Body of pancreas (tissue), 4 donors: ENCODE measurements at regions not wholly inside any gene's neighbourhood (a gene's known extent, or its start where the extent isn't known, plus 50 kb on each side); places are given as distances from the start of the nearest gene placed in this dataset.

Source experiments
- CTCF ChIP-seq, 7 experiments: fragments of 450-650 bp in 4 of 7; fragments of 200-600 bp in 3 of 7; sonication (generic) in 3 of 7; IDR thresholded peaks; one replicate each; pipeline ENCODE4 v1.5.1; 2016 to 2019; ENCODE audit warnings: antibody characterized with exemption in 7 of 7
- POLR2A ChIP-seq, 3 donors: fragments of 450-650 bp; IDR thresholded peaks; one replicate each; pipeline ENCODE4 v1.6.1; 2016; ENCODE audit warnings: antibody characterized with exemption in 3 of 3, mild to moderate bottlenecking in 2 of 3

DNA sequence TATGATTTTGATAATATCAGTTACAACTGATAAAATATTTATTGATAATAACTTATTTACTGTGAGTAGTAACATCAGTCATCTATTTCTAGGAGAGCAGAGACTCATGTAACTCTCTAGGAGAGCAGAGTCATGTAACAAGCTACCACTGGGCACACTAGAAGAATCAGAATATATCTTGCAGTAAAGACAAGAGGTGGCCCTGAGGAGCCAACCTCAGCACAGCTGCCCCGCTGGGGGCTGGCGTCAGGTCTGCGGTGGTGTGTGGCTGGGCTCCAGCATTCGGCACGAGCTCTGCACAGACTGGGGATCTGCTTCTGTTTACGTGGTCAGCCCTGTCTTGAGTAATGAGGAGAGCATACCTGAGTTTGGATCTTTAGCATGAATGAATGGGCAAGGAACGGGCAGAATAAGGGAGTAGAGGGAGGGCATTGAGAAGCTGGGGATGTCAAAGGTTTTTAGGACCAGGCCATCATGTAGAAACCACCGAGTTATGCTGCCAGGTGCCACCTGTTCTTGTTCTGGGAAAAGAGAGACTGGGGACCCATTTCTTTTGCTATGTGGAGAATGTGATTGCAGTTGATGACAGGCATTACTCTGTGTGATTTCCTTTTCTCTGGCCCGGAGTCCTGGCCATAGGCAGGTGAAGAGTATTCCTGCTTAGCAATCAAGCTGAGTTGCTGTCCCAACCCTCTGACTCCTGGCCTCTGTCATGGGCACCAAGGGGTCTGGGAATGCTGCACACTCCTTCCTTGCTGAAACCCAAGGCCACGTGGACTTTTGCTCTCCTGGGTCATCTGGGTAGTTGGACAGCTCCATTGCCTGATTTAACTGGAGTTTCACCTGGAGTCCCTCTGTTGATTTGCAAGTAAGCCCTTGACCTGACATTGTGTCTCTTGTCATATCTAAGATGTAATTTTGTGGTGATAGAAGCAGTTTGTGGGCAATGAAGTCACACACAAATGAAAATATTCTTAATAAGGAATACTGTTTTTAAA lies 50.9 kb upstream of the HEPHL1 start:
- no peak for TF ChIP-seq CTCF (IDR thresholded peaks at IDR 0.05)
- no peak for TF ChIP-seq POLR2A (IDR thresholded peaks at IDR 0.05)
